Activated CD4-positive, alpha-beta T cell treated with anti-CD3 and anti-CD28 coated beads, Interleukin-2, amount 50 U/mL, for 4 hours (primary cell): ENCODE measurements at regions not wholly inside any gene's neighbourhood (a gene's known extent, or its start where the extent isn't known, plus 50 kb on each side); places are given as distances from the start of the nearest gene placed in this dataset.

Source experiments
- DNase-seq, 2 experiments: peaks; one replicate each; pipeline ENCODE4 v3.0.0-alpha.2; 2020

GRCh38 chr17:79391376-79392233 is 219.2 kb downstream of the RBFOX3 start:
- DNase-seq = peak; percentile 59 to 62

GRCh38 chr17:79389896-79390295 is 221.0 kb downstream of the RBFOX3 start:
- DNase-seq = no peak

GRCh38 chr17:79388556-79389295 is 222.1 kb downstream of the RBFOX3 start:
- DNase-seq = no peak

GRCh38 chr17:79387783-79388182 is 223.1 kb downstream of the RBFOX3 start:
- DNase-seq = no peak

- no peak for DNase-seq
Observed at GRCh38 chr17:79385962-79386563, 224.8 kb downstream of the RBFOX3 start.

GRCh38 chr17:79382313-79382712 is 228.5 kb downstream of the RBFOX3 start:
- no peak for DNase-seq

GRCh38 chr17:79379700-79380445 is 231.0 kb downstream of the RBFOX3 start:
- DNase-seq = no peak

- DNase-seq = no peak
Observed at GRCh38 chr17:79377230-79377786, 233.5 kb downstream of the RBFOX3 start.

- no peak for DNase-seq
Observed at GRCh38 chr17:79374807-79375206, 236.0 kb downstream of the RBFOX3 start.

GRCh38 chr17:79374087-79374689 is 236.7 kb downstream of the RBFOX3 start:
- no peak for DNase-seq

- no peak for DNase-seq
Observed at GRCh38 chr17:79372470-79373238, 238.2 kb downstream of the RBFOX3 start.

GRCh38 chr17:79371984-79372383 is 238.9 kb downstream of the RBFOX3 start:
- DNase-seq = no peak

GRCh38 chr17:79370594-79370993 is 240.3 kb downstream of the RBFOX3 start:
- DNase-seq = no peak

GRCh38 chr17:79370126-79370525 is 240.7 kb downstream of the RBFOX3 start:
- DNase-seq = no peak

GRCh38 chr17:79369532-79369931 is 241.3 kb downstream of the RBFOX3 start:
- DNase-seq = no peak

- DNase-seq = no peak
Observed at GRCh38 chr17:79369001-79369400, 241.8 kb downstream of the RBFOX3 start.

- no peak for DNase-seq
Observed at GRCh38 chr17:79368521-79368920, 242.3 kb downstream of the RBFOX3 start.

- no peak for DNase-seq
Observed at GRCh38 chr17:79366988-79367571, 243.8 kb downstream of the RBFOX3 start.

GRCh38 chr17:79365836-79366770 is 244.7 kb downstream of the RBFOX3 start:
- DNase-seq = no peak

- no peak for DNase-seq
Observed at GRCh38 chr17:79365351-79365750, 245.5 kb downstream of the RBFOX3 start.
